ENCODE measurements at regions not wholly inside any gene's neighbourhood (a gene's known extent, or its start where the extent isn't known, plus 50 kb on each side); places are given as distances from the start of the nearest gene placed in this dataset.

DNA sequence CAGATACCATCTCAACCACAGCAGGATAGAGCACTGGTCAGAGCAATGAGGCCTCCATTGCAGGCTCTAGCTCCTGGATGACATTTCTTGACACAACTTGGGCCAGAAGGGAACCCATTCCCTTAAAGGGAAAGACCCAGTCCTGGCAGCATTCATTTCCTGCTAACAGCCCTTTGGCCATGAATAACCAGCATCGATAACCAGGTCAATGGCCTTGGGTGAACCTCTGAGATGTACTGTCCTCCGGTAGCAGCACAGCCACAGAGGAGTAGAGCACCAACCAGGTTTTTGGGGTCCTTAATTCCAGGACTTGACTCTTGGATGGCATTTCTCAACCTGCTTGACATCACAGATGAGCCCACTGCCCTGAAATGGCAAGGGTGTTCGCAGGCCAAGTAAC, 71.2 kb upstream of the FKBP1C start (continued):
- TF ChIP-seq, protein P1, sequence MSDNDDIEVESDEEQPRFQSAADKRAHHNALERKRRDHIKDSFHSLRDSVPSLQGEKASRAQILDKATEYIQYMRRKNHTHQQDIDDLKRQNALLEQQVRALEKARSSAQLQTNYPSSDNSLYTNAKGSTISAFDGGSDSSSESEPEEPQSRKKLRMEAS (CRISPR knock-in tag; IDR thresholded peaks at IDR 0.05): no peak
- TF ChIP-seq, protein P2, sequence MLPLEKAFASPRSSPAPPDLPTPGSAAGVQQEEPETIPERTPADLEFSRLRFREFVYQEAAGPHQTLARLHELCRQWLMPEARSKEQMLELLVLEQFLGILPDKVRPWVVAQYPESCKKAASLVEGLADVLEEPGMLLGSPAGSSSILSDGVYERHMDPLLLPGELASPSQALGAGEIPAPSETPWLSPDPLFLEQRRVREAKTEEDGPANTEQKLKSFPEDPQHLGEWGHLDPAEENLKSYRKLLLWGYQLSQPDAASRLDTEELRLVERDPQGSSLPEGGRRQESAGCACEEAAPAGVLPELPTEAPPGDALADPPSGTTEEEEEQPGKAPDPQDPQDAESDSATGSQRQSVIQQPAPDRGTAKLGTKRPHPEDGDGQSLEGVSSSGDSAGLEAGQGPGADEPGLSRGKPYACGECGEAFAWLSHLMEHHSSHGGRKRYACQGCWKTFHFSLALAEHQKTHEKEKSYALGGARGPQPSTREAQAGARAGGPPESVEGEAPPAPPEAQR (CRISPR knock-in tag; IDR thresholded peaks at IDR 0.05): no peak
- TF ChIP-seq JUN (CRISPR knock-in tag; IDR thresholded peaks at IDR 0.05) (no peak), FOXJ3 (CRISPR knock-in tag; IDR thresholded peaks at IDR 0.05; ENCODE audit: borderline replicate concordance) (no peak), ESRRA (CRISPR knock-in tag; IDR thresholded peaks at IDR 0.05; ENCODE audit: borderline replicate concordance) (no peak), MXD4 (CRISPR knock-in tag; IDR thresholded peaks at IDR 0.05; ENCODE audit: borderline replicate concordance) (no peak), ZNF219 (CRISPR knock-in tag; IDR thresholded peaks at IDR 0.05; ENCODE audit: borderline replicate concordance) (no peak)
- TF ChIP-seq, protein P3, sequence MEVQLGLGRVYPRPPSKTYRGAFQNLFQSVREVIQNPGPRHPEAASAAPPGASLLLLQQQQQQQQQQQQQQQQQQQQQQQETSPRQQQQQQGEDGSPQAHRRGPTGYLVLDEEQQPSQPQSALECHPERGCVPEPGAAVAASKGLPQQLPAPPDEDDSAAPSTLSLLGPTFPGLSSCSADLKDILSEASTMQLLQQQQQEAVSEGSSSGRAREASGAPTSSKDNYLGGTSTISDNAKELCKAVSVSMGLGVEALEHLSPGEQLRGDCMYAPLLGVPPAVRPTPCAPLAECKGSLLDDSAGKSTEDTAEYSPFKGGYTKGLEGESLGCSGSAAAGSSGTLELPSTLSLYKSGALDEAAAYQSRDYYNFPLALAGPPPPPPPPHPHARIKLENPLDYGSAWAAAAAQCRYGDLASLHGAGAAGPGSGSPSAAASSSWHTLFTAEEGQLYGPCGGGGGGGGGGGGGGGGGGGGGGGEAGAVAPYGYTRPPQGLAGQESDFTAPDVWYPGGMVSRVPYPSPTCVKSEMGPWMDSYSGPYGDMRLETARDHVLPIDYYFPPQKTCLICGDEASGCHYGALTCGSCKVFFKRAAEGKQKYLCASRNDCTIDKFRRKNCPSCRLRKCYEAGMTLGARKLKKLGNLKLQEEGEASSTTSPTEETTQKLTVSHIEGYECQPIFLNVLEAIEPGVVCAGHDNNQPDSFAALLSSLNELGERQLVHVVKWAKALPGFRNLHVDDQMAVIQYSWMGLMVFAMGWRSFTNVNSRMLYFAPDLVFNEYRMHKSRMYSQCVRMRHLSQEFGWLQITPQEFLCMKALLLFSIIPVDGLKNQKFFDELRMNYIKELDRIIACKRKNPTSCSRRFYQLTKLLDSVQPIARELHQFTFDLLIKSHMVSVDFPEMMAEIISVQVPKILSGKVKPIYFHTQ (CRISPR knock-in tag; IDR thresholded peaks at IDR 0.05): no peak

DNA sequence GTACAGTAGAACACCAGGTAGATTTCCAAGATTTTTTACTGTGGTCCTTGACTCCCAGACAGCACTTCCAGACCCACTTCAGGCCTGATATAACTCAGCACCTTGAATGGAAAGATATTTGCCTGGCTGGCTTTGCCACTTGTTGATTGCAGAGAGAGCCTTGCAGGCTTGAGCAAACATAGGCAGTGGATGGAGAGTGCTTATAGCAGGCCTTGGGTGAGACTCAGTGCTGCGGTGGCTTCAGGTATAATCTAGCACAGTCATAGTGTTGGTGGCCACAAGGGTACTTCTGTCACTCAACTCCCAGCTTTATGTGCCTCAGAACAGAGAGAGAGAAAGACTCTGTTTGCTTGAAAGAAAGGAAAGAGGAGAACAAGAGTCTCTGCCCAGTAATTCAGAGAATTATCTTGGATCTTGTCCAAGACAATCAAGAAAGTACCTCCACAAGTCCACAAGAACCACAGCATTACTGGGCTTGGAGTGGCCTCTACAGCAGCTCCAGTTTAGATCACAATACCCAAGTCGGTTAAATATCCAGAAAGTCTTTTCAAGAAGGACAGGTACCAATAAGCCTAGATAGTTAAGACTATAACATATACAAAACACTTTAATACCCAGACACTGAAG, 70.5 kb upstream of the FKBP1C start:
- Mint-ChIP-seq H3K36me3 (peaks cover 13% of the 10 kb centered on the region), H3K9me3 (peaks cover 64% of the 10 kb centered on the region), H3K4me3 (no peak overlapping the region), H3K4me1 (peaks cover 13% of the 10 kb centered on the region), H3K27me3 (ENCODE audit: low read depth) (0 out of 2 replicates have a peak, but pooled peaks cover 3% of the 10 kb centered on the region), H3K27ac (no peak overlapping the region)
- ATAC-seq: no peak
- DNase-seq (ENCODE audit: low spot score): no peak
- POLR2A ChIA-PET: no interaction called here
- no peak for TF ChIP-seq RELA (CRISPR knock-in tag; IDR thresholded peaks at IDR 0.05; ENCODE audit: borderline replicate concordance)
- no peak for TF ChIP-seq ZNF121 (CRISPR knock-in tag; IDR thresholded peaks at IDR 0.05)
- no peak for TF ChIP-seq TP53 (CRISPR knock-in tag; IDR thresholded peaks at IDR 0.05)
- TF ChIP-seq MXD4 (CRISPR knock-in tag; IDR thresholded peaks at IDR 0.05; ENCODE audit: borderline replicate concordance): no peak
- TF ChIP-seq, protein P4, sequence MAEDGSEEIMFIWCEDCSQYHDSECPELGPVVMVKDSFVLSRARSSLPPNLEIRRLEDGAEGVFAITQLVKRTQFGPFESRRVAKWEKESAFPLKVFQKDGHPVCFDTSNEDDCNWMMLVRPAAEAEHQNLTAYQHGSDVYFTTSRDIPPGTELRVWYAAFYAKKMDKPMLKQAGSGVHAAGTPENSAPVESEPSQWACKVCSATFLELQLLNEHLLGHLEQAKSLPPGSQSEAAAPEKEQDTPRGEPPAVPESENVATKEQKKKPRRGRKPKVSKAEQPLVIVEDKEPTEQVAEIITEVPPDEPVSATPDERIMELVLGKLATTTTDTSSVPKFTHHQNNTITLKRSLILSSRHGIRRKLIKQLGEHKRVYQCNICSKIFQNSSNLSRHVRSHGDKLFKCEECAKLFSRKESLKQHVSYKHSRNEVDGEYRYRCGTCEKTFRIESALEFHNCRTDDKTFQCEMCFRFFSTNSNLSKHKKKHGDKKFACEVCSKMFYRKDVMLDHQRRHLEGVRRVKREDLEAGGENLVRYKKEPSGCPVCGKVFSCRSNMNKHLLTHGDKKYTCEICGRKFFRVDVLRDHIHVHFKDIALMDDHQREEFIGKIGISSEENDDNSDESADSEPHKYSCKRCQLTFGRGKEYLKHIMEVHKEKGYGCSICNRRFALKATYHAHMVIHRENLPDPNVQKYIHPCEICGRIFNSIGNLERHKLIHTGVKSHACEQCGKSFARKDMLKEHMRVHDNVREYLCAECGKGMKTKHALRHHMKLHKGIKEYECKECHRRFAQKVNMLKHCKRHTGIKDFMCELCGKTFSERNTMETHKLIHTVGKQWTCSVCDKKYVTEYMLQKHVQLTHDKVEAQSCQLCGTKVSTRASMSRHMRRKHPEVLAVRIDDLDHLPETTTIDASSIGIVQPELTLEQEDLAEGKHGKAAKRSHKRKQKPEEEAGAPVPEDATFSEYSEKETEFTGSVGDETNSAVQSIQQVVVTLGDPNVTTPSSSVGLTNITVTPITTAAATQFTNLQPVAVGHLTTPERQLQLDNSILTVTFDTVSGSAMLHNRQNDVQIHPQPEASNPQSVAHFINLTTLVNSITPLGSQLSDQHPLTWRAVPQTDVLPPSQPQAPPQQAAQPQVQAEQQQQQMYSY (CRISPR knock-in tag; IDR thresholded peaks at IDR 0.05): no peak
- TF ChIP-seq, protein P5, sequence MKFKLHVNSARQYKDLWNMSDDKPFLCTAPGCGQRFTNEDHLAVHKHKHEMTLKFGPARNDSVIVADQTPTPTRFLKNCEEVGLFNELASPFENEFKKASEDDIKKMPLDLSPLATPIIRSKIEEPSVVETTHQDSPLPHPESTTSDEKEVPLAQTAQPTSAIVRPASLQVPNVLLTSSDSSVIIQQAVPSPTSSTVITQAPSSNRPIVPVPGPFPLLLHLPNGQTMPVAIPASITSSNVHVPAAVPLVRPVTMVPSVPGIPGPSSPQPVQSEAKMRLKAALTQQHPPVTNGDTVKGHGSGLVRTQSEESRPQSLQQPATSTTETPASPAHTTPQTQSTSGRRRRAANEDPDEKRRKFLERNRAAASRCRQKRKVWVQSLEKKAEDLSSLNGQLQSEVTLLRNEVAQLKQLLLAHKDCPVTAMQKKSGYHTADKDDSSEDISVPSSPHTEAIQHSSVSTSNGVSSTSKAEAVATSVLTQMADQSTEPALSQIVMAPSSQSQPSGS (CRISPR knock-in tag; IDR thresholded peaks at IDR 0.05; ENCODE audit: borderline replicate concordance, low read depth): no peak
- TF ChIP-seq, protein P6, sequence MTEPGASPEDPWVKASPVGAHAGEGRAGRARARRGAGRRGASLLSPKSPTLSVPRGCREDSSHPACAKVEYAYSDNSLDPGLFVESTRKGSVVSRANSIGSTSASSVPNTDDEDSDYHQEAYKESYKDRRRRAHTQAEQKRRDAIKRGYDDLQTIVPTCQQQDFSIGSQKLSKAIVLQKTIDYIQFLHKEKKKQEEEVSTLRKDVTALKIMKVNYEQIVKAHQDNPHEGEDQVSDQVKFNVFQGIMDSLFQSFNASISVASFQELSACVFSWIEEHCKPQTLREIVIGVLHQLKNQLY (CRISPR knock-in tag; IDR thresholded peaks at IDR 0.05): no peak
- no peak for TF ChIP-seq NR3C1 (CRISPR knock-in tag; conservative IDR thresholded peaks at IDR 0.05; ENCODE audit: low read depth)
- TF ChIP-seq, protein P7, sequence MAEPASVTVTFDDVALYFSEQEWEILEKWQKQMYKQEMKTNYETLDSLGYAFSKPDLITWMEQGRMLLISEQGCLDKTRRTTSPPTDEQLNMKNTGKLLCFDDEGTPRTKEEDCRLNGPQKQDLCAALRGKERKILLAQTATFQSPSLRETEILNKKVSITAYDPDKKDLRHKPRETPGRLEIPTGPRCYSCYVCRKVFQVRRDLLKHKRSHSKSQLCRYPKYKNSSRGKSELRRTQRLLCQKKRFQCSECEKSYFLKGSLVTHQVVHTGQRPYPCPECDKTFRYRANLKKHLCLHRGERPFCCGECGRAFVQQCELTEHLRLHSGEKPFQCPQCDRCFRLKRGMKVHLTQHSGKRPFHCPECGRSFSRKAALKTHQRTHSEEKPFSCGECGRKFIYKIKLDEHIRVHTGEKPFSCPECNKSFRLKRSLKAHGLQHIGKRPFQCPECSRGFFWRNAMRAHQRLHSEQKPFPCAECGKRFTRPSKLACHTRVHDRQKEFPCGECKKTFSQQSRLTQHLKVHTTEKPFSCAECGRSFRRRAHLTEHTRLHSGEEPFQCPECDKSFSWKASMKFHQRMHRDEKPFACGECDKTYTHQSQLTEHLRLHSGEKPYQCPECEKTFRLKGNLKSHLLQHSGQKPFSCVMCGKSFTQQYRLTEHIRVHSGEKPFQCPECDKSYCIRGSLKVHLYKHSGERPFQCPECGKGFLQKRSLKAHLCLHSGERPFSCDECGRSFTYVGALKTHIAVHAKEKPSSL (CRISPR knock-in tag; conservative IDR thresholded peaks at IDR 0.05): no peak
- TF ChIP-seq CREB1 (CRISPR knock-in tag; IDR thresholded peaks at IDR 0.05): no peak
- no peak for TF ChIP-seq EMX1 (CRISPR knock-in tag; IDR thresholded peaks at IDR 0.05)
- TF ChIP-seq, protein P8, sequence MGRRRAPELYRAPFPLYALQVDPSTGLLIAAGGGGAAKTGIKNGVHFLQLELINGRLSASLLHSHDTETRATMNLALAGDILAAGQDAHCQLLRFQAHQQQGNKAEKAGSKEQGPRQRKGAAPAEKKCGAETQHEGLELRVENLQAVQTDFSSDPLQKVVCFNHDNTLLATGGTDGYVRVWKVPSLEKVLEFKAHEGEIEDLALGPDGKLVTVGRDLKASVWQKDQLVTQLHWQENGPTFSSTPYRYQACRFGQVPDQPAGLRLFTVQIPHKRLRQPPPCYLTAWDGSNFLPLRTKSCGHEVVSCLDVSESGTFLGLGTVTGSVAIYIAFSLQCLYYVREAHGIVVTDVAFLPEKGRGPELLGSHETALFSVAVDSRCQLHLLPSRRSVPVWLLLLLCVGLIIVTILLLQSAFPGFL (CRISPR knock-in tag; IDR thresholded peaks at IDR 0.05; ENCODE audit: borderline replicate concordance): no peak
- no peak for TF ChIP-seq JAZF1 (CRISPR knock-in tag; IDR thresholded peaks at IDR 0.05)
- TF ChIP-seq, protein P9, sequence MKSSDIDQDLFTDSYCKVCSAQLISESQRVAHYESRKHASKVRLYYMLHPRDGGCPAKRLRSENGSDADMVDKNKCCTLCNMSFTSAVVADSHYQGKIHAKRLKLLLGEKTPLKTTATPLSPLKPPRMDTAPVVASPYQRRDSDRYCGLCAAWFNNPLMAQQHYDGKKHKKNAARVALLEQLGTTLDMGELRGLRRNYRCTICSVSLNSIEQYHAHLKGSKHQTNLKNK (CRISPR knock-in tag; IDR thresholded peaks at IDR 0.05): no peak
- TF ChIP-seq, protein P1 (CRISPR knock-in tag; IDR thresholded peaks at IDR 0.05): no peak
- CTCF ChIA-PET: no interaction called here
